Hippocampal formation (tissue), 2 donors: ENCODE measurements at regions not wholly inside any gene's neighbourhood (a gene's known extent, or its start where the extent isn't known, plus 50 kb on each side); places are given as distances from the start of the nearest gene placed in this dataset.
"Not testable (repeated sequence)": the region's sequence is repeated elsewhere in the genome, so short reads cannot be mapped to it uniquely, and the experiment has no call there.

Source experiments
- DNase-seq, 2 donors: peaks; one replicate each; lab custom pipeline; 2025; lab: John Stamatoyannopoulos, UW

- no peak for DNase-seq
Observed at GRCh38 chr4:16450724-16451123, 224.5 kb upstream of the TAPT1 start.

DNA sequence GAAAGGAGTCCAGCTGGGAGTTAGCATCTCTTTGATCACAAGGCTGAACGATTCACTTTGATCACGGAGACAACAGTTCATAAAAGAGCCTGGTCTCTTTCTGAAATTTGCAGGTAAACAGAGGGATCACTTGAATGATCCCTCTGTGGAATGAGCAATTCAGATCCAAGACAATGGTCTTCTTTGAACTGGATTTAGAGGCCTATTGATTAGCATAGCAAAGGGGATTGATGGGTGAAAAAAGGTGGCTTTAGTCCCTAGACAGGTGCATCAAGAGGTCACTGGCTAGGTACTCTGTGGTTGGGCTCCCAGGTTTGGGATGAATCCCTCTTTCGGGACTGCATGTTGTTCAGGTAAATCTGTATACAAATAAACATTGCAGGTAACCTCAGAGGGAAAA, 223.8 kb upstream of the TAPT1 start:
- no peak for DNase-seq

- DNase-seq: no peak
Observed at GRCh38 chr4:16449406-16449805, 223.1 kb upstream of the TAPT1 start.

DNA sequence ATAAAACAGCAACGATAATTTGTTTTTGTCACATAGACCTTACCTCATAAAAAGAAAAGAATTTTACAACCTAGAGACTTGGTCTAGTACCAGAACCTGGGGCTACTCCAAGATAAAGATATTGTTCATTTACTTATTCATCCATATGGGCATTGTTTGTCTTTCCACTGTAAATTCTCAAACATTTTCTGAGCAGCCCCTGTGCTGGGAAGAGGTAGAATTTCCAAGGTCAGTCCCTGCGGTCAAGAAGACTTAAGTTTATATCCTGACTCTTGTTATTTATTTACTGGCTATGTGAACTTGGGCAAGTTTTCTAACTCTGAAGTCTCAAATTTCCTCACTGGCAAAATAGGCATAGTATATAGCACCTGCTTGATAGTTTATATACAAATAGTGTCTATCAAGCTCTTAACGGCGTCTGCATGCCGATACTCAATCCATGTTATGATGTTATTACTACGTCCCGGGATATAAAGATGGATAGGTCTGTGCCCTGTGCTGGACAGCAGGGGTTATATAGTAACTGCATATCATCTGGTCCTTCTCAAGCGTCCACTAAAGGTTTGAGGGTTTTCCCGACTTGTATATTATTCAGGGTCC, 222.1 kb upstream of the TAPT1 start:
- DNase-seq: no peak

DNA sequence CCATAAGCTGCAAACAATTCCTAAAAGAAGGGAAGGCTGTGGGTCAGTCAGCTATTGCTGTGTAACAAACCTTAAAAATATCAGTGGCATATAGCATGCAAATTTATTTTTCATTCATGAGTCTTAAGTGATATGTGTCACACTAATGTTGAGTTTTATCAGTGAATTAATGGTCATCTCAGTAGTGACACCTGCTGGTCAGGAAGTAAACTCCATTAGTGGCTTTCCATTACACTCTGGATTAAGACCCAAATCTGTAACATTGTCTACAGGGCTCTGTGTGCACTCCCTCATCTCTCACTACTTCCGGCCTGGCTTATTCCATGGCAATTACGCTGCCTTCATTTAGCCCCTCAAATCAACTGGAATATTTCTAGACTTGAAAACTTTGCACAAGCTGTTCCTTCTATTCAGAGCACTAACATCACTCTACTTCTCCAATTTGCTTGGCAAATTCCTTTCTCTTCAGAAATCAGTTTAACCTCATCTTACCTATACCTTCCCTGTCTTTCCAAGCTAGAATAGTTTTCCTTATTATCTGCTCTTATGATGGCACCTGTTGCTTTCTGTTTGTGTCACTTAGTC, 217.3 kb upstream of the TAPT1 start:
- DNase-seq: peak in 1 of 2 donors; percentile 7

GRCh38 chr4:16442296-16442695, 216.0 kb upstream of the TAPT1 start:
- no peak for DNase-seq

DNA sequence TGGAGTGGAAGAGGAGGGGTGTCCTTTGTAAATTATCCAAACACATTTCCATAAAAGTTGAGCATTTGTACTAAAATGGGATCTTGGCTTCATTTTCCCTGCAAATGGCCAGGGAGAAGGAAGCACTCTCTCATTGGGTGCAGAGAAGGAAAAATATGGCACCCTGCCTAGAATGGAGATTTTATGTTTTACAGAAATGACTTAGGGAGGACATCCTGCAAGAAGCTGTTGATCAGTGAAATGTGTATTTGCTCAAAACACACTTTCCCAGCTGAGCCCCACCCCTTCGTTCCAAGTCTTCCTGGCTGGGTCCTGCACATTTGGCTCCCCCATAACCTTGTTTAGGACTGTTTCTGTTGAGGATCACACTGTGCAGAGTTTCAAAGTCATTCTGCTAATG, 213.5 kb upstream of the TAPT1 start:
- DNase-seq: no peak

DNA sequence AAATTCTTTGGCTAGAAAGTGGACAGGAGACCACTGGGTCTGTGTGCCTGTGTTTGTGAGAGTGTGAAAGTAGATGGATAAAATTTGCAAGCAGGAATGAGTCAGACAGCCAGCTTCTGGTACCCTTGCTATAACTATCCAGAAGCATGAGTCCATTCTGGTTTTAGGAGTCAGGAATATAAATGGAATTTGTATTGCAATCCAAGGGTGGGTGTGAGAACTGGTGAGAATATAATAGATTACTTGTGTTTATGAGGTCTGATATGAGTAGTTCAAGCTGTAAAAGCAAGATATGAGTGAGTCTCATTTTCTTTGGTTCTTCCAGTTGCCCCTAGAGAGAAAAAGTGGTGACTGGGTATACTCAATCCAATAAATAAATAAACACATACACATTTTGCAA, 212.7 kb upstream of the TAPT1 start:
- DNase-seq: no peak

GRCh38 chr4:16437836-16438235, 211.6 kb upstream of the TAPT1 start:
- DNase-seq: no peak

DNA sequence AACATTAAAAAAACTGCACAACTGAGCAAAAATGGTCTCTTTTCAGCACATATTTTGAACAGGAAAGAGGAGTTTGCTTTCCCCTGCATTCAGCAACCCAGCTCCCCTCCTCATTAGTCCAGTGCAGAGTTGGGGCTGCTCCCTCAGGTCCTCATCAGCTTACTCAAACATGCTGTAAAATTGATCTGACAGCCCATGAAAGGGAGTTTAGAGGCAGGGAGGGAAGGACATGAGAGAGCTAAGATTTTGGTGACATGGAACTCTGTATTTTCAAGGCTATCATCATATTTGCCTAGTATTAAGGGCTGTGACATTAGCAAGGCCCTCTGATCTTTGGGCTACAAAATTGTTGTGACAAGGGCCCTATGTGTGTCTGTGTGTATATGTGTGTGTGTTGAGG, 205.6 kb upstream of the TAPT1 start:
- DNase-seq: no peak

DNA sequence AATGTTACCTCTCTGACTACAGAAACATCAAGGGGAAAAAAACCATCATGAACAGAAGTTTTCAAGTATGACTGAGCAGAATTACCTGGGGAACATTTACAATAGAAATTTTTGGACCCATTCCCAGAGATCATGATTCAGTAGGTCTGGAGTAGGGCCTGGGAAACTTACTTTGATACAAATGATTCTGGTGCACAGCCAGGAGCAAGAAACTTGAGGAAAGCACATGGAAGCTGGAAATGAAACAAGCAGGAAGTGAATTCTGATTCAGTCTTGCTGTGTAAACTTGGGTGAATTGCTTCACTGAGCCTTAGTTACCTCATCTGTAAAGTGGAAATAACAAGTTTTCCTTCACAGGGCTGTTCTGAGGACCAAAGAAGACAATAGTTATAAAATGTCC, 192.5 kb upstream of the TAPT1 start:
- no peak for DNase-seq

DNA sequence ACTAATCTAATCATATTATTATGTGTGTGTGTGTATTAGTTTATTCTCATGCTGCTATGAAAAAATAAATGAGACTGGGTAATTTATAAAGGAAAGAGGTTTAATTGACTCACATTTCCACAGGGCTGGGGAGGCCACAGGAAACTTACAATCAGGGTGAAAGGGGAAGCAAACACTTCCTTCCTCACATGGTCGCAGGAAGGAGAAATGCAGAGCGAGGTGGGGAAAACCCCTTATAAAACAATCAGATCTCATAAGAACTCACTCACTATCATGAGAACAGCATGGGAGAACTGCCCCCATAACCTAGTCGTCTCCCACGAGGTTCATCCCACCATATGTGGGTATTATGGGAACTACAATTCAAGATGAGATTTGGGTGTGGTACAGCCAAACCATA, 190.9 kb upstream of the TAPT1 start:
- no peak for DNase-seq

DNA sequence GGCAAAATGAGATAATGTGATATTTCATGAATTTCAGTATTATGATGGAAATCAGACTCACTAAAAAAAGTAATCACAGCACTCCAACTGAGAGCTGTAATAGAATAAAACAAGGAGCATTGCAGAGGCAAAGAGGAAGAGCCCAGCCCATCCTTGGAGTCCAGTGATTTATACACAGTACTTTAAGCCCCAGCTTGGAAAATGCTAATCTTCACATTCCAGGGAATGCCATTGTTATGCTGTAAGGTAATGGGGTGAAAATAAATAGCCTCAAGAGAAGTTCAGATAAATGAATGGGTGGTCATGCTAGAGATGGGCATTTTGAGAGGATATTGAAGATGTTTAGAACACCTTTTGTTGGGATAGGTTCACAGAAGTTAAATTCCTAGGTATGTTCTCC, 190.3 kb upstream of the TAPT1 start:
- DNase-seq: no peak

- DNase-seq: no peak
Observed at GRCh38 chr4:16415751-16416150, 189.5 kb upstream of the TAPT1 start.

- DNase-seq: no peak
Observed at GRCh38 chr4:16413814-16414555, 187.7 kb upstream of the TAPT1 start.

GRCh38 chr4:16411501-16412085, 185.3 kb upstream of the TAPT1 start:
- no peak for DNase-seq

DNA sequence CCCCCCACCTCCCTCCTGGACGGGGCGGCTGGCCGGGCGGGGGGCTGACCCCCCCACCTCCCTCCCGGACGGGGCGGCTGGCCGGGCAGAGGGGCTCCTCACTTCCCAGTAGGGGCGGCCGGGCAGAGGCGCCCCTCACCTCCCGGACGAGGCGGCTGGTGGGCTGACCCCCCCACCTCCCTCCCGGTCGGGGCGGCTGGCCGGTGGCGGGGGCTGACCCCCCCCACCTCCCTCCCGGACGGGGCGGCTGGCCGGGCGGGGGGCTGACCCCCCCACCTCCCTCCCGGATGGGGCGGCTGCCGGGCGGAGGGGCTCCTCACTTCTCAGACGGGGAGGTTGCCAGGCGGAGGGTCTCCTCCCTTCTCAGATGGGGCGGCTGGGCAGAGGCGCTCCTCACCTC, 166.9 kb upstream of the TAPT1 start:
- not testable (repeated sequence) for DNase-seq

GRCh38 chr4:16391196-16391595, 164.9 kb upstream of the TAPT1 start:
- no peak for DNase-seq

GRCh38 chr4:16387448-16387847, 161.2 kb upstream of the TAPT1 start:
- no peak for DNase-seq

DNA sequence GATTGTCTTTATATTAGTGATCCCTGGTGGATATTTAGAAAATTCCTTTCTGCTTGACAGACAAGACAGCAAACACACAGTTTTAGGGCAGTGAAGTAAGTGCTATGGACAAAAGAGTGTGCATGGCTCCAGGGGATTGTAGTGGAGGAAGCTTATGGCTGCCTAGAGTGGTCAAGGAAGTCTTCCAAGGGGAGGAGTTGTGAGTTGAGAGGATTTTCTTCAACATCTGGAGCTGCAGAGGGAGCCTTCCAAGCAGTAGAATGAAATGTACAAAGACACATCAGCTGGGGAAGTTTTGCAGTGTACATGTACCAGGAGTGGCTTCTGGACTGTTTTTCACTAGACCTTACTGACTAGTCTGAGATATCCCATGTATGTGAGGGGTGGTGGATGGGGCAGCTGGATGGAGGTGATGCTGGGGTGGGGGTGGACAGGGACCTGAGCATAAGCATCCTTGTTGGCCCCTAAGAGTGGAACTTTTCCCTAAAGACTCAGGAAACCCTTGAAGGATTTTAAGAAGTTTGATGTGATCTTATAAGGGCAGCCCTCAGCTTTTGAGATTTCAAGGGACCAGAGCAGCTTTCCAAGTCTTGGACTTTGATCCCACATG, 160.5 kb upstream of the TAPT1 start:
- DNase-seq: no peak

- DNase-seq: no peak
Observed at GRCh38 chr4:16384576-16384975, 158.3 kb upstream of the TAPT1 start.

GRCh38 chr4:16382571-16382970, 156.3 kb upstream of the TAPT1 start:
- no peak for DNase-seq

- no peak for DNase-seq
Observed at GRCh38 chr4:16377887-16378286, 151.6 kb upstream of the TAPT1 start.
